NCI-H187 treated with DMSO at 0.1 percent for 48 hours (cell line): ENCODE measurements at regions not wholly inside any gene's neighbourhood (a gene's known extent, or its start where the extent isn't known, plus 50 kb on each side); places are given as distances from the start of the nearest gene placed in this dataset.
"Not testable (repeated sequence)": the region's sequence is repeated elsewhere in the genome, so short reads cannot be mapped to it uniquely, and the experiment has no call there.

Experiments
- DNase-seq: peaks from one replicate; lab custom pipeline; 2025; lab: John Stamatoyannopoulos, UW

DNA sequence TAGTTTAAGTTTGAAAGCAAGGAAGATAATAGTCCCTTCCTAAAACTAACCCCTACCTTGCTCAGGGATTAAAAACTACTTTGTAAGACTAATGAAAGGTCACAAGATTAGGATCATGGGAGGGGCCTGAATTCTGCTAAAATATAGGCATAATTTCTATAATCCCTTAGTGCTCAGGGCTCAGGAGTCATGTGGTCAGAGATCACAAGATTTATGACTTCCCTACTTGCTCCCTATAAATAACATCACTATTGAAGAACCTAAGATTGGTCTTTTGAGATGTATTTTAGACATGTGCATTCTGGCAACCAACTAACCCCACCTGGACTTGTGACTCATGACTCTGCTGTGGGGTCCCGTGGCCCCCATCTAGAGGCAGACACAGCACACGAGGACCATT lies 81.1 kb downstream of the STMND1 start:
- DNase-seq = no peak

DNA sequence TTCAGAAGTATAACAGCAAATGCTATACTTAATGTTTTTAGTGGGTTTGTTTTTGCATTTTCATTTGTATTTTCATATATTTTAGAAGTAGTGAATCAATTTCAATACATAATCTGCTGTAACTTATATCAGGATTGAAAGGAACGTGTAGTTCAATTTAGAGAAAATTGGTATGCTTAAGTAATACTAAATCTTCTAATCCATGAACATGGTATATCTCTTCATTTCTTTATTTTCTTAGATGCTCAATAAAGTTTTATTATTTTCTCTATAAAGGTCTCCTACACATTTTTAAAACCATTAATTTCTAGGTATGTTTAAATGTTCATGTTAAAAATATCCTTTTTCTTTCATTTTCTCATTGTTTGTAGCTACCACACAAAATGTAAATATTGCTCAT lies 85.1 kb downstream of the STMND1 start:
- no peak for DNase-seq

DNA sequence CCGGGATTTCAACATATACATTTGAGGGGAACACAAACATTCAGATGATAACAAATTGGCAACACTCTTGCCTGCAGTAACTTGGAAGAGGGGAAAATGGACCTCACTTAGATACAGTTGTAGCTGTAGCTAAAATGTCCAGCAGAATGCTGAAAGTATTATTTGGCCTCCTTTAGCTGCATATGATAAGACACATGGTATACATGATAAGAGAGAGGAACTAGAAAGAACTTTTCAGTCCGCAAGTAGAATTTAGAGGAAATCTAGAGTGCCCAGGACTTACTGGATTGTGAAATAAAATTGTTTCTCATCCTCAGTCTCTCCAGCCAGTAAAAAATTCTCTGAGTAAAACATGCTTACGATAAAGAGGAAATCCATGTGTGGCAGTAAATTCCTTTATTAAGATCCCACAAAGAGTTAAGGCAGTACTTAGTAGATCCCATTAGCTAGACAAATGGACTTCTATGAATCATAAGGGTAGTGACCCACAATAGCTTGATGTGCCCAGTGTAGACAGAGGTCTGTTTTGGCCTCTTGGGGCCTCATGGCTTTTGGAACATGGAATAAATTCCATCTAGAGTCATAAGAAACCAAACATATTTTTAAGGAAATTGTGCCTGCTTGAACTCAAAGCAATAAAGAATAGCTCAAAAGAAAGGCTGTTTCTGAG lies 87.9 kb upstream of the RBM24 start:
- DNase-seq = no peak

DNA sequence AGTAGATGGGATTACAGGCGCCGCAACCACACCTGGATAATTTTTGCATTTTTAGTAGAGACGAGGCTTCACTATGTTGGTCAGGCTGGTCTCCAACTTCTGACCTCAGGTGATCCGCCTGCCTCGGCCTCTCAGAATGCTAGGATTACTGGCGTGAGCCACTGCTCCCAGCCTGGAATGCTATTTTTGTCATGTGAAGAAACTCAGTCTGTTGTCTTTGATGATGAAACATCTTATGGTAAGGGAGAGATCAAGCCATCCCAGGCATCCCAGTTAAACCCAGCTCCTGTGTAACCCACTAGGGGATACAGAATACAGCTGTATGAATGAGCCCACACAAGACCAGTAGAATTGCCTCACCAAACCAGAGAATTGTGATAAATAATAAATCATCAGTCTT lies 83.6 kb upstream of the RBM24 start:
- DNase-seq = no peak

DNA sequence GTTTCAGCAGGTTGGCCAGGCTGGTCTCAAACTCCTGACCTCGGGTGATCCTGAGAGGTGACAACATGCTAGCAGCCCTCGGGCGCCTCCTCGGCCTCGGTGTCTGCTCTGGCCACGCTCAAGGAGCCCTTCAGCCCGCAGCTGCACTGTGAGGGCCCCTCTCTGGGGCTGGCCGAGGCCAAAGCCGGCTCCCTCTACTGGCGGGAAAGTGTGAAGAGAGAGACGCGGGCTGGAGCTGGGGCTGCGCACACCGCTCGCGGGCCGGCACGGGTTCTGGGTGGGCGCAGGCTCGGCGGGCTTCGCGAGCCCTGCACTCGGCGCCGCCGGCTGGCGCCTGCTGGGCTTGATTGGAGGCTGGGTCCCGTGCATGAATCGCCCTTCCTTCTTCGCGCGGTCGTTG lies 80.8 kb upstream of the RBM24 start:
- DNase-seq = no peak

DNA sequence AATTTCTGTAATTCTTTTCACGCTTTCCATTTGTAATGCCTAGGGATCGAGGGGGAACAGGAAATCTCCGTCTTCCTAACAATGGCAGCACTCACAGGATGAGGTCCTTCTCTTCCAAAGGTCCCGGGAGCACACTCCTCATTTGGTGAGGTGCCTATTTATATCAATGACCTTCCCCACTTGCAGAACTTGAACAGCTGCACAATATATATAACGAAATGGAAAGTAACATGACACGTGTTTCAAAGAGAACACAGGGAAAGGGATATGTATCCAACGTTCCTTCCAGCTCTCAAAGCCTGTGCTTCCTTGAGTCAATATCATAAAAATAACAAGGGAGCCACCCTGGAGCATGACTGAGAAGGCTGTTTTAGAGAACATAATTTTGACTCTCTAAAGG lies 78.6 kb upstream of the RBM24 start:
- DNase-seq = peak; percentile 6

DNA sequence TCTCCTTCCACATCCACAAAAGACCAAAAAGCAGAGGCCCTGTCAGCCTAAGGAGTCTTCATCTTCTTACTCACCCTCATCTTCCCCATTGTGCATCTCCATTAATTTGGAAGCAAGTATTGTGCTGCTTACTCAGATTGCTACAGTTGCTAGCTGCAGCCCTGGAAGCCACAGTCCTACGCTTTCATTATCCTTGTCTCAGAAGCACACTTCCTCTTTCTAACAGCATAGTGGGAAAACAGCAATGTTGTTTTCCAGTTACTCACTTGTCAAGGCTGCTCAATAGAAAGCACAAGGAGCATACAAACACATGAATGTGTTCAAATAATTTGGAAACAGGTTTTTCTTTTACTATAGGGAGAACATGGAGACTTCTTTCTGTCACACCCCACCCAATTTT lies 76.6 kb upstream of the RBM24 start:
- DNase-seq = no peak

DNA sequence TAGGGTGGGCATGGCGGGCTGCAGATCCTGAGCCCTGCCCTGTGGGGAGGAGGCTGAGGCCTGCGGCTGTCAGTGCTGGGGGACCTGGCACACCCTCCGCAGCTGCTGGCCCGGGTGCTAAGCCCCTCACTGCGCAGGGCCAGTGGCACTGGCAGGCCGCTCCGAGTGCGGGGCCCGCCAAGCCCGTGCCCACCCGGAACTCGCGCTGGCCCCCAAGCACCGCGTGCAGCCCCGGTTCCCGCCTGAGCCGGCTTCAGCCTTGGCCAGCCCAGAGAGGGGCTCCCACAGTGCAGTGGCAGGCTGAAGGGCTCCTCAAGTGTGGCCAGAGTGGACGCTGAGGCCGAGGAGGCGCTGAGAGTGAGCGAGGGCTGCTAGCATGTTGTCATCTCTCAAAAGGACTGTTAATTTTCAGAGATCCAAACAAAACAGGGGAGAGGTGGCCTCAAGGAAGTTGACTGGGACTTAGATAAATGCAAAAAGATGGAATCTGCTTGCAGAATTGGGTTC lies 74.5 kb upstream of the RBM24 start:
- no peak for DNase-seq

DNA sequence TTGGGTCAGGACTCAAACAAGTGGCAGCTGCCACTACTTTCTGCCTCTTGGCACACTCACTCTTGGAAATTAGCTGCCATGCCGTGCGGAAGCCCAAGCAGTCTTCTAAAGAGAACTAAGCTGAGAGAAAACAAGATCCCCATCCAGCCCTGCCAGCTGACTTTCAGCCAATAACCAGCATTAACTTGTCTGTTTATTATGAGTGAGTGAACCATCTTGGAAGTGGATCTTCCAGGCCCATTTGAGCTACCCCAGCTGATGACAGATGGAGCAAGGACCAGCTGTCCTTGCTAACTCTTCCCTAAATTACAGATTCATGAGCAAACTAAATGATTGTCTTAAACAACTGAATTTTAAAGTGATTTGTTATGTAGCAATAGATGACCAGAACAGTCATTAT lies 73.9 kb upstream of the RBM24 start:
- no peak for DNase-seq

DNA sequence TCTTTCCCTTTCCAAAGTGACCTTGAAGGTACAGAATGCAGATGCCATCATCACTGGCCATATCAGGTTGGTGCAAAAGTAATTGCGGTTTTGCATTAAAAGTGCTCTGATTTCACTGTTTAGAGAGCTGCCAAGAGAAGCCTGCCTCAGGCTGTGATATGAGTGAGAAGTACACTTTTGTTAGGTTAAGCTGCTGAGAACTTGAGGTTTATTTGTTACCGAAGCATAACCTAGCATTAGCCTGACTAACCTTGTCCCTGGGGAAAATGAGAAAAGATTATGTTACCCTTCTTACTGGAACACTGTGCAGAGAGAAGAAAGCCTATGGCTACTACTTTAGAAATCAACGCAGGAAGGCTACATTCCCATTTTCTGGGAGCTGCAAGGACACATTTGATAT lies 70.5 kb upstream of the RBM24 start:
- DNase-seq = no peak

DNA sequence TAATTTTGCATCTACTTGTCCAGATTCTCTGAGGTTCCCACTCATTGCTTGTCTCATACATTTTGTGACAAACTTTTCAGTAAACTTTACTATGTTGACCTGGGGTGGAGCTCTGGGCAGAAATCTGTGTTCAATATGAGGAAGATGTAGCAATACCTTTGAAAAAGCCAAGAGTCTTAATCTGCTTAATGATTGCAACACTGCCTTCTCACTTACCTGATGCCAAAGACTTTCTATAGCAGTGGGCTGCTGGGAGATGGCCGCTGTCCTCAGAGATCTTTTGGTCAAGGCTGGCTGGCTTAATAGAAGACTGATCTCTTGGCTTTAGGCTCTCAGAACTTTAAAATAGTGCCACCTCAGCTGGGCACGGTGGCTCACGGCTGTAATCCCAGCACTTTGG lies 70.1 kb upstream of the RBM24 start:
- DNase-seq = no peak

DNA sequence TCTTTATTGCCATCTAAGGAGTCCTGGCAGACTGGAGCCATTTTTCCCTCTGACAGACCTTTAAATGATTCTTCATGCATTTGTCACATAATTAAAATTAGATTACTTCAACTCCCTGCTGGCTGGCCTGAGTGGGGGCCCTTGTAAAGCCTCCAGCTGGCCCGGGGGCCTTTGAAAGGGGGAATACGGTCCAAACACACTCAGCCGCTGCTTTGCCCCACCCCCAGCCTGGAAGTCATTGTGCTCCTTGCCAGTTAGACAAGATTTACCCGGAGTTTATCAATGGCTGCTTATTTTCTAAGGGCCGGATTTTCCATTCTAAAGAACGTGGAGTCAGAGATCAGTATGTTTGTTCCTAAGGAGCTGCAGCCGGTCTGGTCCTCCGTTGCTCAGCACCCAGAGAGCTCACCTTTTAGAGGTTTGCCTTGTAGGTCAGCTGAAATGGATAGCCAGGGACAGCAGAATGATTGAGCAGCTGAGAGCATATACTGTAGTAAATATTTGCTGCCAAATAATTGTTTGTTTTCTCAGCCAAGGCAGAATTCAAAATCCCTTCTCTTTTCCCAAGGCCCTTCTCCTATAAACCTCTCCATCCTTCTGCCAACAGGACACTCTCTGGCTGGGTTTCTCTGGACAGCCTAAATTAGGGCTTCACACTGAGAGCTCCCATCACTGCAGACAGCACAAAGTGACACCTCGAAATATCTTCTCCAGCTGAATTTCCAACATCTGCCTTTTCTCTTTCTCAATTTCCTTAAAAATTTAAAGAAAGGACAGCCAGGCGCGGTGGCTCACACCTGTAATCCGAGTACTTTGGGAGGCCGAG lies 68.4 kb upstream of the RBM24 start:
- DNase-seq = no peak

DNA sequence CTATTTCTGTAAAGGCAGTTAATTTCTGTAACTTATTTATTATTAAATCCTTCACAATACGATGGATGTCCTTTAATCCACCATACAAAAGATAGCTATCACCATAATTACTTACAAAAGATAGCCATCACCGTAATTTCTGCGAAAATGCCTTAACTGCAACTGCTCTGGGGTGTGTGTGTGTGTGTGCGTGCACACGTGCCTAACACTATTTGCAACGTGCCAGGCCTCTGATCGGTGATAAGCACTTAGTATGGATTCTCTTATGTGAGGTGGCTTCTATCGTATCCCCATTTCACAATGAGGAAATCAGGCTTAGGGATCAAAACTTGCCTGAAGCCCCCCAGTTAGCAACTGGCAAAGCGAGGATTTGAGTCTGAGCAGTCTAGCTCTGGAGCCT lies 67.1 kb upstream of the RBM24 start:
- DNase-seq = no peak

DNA sequence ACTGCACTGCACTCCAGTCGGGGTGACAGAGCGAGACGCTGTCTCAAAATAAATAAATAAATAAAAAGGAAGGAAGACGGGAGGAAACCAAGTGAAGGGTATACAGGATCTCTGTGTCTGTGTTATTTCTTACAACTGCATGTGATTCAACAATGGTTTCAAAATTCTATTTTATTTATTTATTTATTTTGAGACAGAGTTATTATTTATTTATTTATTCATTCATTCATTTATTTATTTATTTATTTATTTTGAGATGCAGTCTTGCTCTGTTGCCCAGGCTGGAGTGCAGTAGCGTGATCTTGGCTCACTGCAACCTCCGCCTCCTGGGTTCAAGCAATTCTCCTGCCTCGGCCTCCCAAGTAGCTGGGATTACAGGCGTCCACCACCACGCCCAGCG lies 64.2 kb upstream of the RBM24 start:
- not testable (repeated sequence) for DNase-seq

DNA sequence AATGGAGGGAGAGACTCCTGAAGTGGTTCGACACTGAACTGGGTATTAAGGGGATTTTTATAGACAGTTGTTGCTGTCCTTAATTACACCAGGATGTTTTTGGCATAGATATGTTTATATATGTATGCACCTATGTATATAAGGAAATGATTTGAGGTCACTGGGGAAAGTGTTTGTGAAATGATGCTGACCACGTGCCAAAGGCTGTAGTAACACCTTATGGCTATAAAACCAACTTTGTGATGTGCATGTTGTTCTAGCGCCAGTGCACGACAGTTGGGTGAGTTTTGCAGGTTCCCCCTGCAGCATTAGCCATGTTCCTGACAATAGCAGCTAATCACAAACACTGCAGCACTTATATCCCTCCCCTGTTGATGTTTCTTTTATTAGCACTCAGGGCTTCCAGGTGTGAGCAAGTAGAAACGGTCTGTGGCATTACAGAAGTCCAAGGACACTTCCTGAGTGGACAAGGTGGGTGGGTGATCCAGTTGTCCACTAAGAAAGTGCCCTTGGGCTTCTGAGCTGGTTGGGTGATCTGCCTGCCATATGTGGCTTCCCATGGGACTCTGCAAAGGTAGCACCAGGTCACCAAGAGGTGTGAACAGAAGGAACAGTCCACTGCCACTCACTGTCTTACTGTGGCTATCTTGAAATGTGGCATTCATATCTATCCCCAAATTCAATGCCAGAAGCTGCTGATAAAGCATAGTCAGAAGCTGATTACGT lies 63.0 kb upstream of the RBM24 start:
- DNase-seq = no peak

DNA sequence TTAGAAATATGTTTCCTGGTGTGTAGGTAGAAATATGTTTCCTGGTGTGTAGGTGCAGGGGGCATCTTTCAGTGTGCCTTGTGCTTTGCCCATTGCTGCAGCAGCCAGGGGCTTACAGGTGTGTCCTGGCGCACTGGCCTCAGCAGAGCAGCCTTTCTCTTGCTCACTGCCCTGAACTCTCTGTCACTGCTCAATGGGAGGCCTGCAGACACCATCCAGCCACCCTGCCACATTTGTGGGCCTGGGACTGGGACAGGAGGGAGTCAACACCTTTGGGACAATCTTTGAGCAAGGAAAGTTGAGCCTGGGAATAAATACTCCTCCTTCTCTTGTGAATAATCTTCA lies 62.4 kb upstream of the RBM24 start:
- DNase-seq = no peak

DNA sequence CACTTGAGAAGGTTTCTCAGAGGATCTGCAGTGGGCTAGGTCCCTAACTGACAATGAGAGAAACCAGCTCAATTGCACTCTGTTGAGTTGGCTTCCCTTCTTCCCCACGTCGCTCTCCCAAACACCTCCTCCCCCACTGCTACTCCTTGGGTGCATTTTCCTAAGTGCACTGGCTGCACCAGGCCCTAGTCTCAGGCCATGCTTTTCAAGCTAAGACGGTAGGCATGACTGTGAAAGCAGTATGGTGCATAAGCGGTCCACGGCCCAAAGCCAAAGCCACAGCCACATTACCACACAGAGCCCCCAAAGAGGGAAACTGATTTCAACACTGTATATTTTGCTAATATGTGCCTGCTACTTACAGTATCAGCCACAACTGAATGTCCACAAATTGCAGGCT lies 62.1 kb upstream of the RBM24 start:
- no peak for DNase-seq

DNA sequence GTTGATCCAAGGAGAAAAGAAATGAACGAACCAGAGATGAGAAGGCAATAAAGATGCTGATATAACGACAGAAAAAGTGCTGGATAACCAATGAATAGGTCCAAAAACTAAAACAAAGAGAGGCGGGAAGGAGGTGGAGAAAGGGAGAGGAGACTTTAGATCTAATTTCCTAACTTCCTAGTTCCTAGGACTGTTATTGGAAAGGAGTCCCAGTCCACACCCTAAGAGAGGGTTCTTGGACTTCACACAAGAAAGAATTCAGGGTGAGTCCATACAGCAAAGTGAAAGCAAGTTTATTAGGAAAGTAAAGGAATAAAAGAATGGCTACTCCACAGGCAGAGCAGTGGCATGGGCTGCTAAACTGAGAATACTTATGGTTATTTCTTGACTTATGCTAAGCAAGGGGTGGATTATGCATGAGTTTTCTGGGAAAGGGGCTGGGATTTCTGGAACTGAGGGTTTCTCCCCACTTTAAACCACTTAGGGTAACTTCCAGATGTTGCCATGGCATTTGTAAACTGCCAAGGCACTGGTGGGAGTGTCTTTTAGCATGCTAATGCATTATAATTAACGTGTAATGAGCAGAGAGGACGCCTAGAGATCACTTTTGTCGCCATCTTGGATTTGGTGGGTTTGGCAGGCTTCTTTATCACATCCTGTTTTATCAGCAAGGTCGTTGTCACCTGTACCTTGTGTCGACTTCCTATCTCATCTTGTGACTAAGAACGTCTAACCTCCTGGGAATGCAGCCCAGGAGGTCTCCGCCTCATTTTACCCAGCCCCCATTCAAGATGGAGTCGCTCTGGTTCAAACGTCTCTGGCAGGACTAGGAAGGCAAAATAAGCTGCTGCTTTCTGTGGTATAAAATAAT lies 60.9 kb upstream of the RBM24 start:
- no peak for DNase-seq

DNA sequence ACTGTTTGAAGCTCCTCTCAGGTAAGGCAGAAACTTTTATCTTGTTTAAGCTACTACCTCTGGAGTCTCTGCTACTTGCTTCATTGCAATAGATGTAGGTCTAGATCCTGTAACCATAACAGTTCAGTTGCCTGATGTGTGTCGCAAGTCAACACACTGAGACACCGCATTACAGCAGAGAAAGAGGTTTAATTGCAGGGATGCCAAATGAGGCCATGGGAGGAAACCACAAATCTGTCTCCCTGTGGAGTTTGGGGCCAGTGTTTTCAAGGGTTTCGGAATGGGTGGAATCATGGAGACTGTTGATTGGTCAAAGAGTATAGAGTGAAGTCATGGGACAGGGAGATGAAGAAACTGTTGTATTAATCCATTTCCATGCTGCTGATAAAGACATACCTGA lies 57.1 kb upstream of the RBM24 start:
- no peak for DNase-seq

DNA sequence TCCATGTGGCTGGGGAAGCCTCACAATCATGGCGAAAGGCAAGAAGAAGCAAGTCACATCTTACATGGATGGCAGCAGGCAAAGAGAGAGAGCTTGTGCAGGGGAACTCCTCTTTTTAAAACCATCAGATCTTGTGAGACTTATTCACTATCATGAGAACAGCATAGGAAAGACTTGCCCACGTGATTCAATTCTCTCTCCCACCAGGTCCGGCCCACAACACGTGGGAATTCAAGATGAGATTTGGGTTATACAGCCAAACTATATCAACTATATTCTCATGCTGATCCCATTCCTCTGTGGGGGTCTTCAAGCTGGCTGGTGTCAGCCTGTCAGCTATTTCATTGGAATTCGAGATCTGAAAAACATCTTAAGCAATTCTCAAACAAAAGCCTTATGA lies 56.7 kb upstream of the RBM24 start:
- not testable (repeated sequence) for DNase-seq

DNA sequence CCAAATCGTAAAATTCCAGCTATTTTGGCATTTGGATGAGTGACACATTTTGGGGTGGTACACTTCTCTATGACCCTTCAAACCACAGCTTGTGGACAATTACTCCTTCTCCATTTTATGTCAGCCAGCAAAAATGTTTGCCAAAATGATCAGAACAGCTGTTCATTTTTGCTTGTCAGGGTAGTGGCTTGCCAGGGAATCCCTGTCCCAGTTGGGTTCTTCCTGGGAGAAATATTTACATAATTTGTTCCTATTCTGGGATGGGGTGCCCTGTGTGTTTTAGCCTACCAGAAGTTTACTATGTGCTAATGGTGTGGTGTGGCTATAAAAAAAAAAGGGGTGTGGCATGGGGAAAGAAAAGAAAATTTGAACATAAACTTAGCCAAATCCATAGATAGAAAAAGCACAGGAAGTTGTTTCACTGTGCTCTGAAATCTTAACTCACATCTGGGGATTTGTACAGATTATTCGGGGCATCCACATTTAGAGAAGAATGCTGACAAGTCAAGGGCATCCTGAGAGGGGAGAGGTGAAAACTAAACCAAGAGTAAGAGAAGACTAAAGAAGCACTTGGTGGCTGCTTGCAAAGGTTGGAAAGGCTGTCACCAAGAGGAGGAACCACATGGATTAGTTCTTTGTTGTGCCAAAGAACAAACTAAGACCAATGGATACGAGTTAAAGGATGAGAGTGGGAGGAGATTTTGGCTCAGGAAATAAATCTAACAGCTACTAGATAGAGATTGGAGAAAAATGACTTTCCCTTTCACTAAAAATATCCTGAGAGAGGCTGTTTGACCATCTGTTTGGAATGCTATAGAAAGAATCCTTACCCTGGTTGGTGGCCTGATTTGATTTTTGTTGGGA lies 55.2 kb upstream of the RBM24 start:
- no peak for DNase-seq
